ENCODE measurements at regions not wholly inside any gene's neighbourhood (a gene's known extent, or its start where the extent isn't known, plus 50 kb on each side); places are given as distances from the start of the nearest gene placed in this dataset.

GRCh38 chr12:89936631-89937030 is 228.0 kb upstream of the ATP2B1 start:
- H3K79me2 ChIP-seq (ENCODE audit: control insufficient read depth, insufficient read depth, low read length) = no peaks in the 10 kb centered on the region
- H3K4me3 ChIP-seq (replicated peaks in 1 of 3; ENCODE audit: insufficient read depth in 1 of 3, low read depth in 1 of 3, low read length in 3 of 3) = no peak overlapping the region
- no peak overlapping the region for H3K4me2 ChIP-seq (ENCODE audit: insufficient read depth, low read length)
- no peaks in the 10 kb centered on the region for H3K27me3 ChIP-seq (ENCODE audit: control insufficient read depth in 2 of 2, insufficient read depth in 2 of 2, low read length in 2 of 2)
- no peak for FAIRE-seq
- H3K4me1 ChIP-seq (ENCODE audit: control insufficient read depth, extremely low read depth, insufficient read depth, low read length) = no peaks in the 10 kb centered on the region
- H3K9ac ChIP-seq (replicated peaks; ENCODE audit: extremely low read depth, insufficient read depth, low read length) = no peak overlapping the region
- ChIA-PET POLR2A (no interaction called here), CTCF (interaction anchor here (1.2 to 1.5 kb wide), 3 partner anchors 9 to 11 kb away, joined by 3 to 4 read pairs (median 4); no protein-coding TSS in a partner anchor)
- no peak overlapping the region for H3K27ac ChIP-seq (ENCODE audit: insufficient read depth, low read depth, low read length)
- TF ChIP-seq POLR2A (IDR thresholded peaks at IDR 0.05; ENCODE audit: low read depth, low read length) = no peak
- no peak for TF ChIP-seq GATA2 (IDR thresholded peaks at IDR 0.05; ENCODE audit: insufficient read depth, insufficient read length, low read depth, low read length)
- no peak for TF ChIP-seq MYC (IDR thresholded peaks at IDR 0.05; ENCODE audit: low read depth, low read length)
- no peak for TF ChIP-seq EZH2 (IDR thresholded peaks at IDR 0.05; ENCODE audit: borderline replicate concordance, low read depth, low read length, severe bottlenecking)
- TF ChIP-seq, protein P1, sequence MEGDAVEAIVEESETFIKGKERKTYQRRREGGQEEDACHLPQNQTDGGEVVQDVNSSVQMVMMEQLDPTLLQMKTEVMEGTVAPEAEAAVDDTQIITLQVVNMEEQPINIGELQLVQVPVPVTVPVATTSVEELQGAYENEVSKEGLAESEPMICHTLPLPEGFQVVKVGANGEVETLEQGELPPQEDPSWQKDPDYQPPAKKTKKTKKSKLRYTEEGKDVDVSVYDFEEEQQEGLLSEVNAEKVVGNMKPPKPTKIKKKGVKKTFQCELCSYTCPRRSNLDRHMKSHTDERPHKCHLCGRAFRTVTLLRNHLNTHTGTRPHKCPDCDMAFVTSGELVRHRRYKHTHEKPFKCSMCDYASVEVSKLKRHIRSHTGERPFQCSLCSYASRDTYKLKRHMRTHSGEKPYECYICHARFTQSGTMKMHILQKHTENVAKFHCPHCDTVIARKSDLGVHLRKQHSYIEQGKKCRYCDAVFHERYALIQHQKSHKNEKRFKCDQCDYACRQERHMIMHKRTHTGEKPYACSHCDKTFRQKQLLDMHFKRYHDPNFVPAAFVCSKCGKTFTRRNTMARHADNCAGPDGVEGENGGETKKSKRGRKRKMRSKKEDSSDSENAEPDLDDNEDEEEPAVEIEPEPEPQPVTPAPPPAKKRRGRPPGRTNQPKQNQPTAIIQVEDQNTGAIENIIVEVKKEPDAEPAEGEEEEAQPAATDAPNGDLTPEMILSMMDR (IDR thresholded peaks at IDR 0.05; ENCODE audit: extremely low read depth in 1 of 2, insufficient read depth in 1 of 2, low read depth in 1 of 2, low read length in 2 of 2) = no peak
- no peak for TF ChIP-seq JUN (IDR thresholded peaks at IDR 0.05; ENCODE audit: borderline replicate concordance, insufficient read depth, insufficient read length, low read depth)
- no peak for TF ChIP-seq FOS (IDR thresholded peaks at IDR 0.05; ENCODE audit: borderline replicate concordance, insufficient read depth, low read length)
- TF ChIP-seq POLR2AphosphoS5 (IDR thresholded peaks at IDR 0.05; ENCODE audit: insufficient read depth, low read depth, low read length) = no peak
- no peak for TF ChIP-seq MAX (IDR thresholded peaks at IDR 0.05; ENCODE audit: insufficient read depth, insufficient read length)
- no peak for DNase-seq (ENCODE audit: low read depth, low spot score)
- intact Hi-C loops (cut with micrococcal nuclease) = no loop called here
- no peaks in the 10 kb centered on the region for H4K20me1 ChIP-seq (replicated peaks; ENCODE audit: control insufficient read depth, extremely low read depth, insufficient read depth, low read length)
- no peaks in the 10 kb centered on the region for H3K9me1 ChIP-seq (replicated peaks; ENCODE audit: control insufficient read depth, extremely low read depth, insufficient read depth, low read length)
- H2AFZ ChIP-seq (ENCODE audit: low read depth, low read length) = no peak overlapping the region
- no peaks in the 10 kb centered on the region for H3K36me3 ChIP-seq (ENCODE audit: control insufficient read depth in 2 of 2, extremely low read depth in 1 of 2, insufficient read depth in 2 of 2, low read length in 2 of 2)
- dilution Hi-C loops (cut with MboI; ENCODE audit: extremely low pct_ligation_motif_present, low sequenced_read_pairs) = no loop called here
- no TSS peak for BruUV-seq (replicated peaks)
- no peaks in the 10 kb centered on the region for H3K9me3 ChIP-seq (replicated peaks; ENCODE audit: control insufficient read depth, insufficient read depth, low read length)
